ENCODE measurements at regions not wholly inside any gene's neighbourhood (a gene's known extent, or its start where the extent isn't known, plus 50 kb on each side); places are given as distances from the start of the nearest gene placed in this dataset.
"Not testable (repeated sequence)": the region's sequence is repeated elsewhere in the genome, so short reads cannot be mapped to it uniquely, and the experiment has no call there.

DNA sequence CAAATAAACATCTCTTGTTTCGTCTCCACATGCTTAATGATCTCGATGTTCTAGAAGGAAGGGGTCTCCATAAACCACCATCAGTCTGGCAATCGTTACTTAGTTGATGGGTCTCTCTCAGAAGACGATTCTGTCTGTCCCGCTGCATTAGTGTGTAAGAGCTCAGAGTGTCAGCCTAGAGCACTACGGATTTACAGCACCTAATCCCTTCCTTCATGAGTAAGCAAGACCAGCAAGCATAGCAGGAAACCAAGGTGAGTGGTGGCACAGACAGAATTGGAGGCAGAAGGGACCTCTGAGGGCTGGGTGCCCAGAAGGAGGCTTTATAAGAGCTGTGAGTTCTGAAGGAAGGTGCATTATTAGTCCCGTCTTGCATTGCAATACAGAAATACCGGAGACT is 440.1 kb downstream of the RBFOX1 start:
- no peak for TF ChIP-seq CTCF (IDR thresholded peaks at IDR 0.05; ENCODE audit: low read depth, low read length)
- no peak for DNase-seq (ENCODE audit: low read depth in 2 of 2)
- no peak overlapping the region for H3K4me3 ChIP-seq (replicated peaks in 1 of 2; ENCODE audit: low read depth in 2 of 2, low read length in 2 of 2)

DNA sequence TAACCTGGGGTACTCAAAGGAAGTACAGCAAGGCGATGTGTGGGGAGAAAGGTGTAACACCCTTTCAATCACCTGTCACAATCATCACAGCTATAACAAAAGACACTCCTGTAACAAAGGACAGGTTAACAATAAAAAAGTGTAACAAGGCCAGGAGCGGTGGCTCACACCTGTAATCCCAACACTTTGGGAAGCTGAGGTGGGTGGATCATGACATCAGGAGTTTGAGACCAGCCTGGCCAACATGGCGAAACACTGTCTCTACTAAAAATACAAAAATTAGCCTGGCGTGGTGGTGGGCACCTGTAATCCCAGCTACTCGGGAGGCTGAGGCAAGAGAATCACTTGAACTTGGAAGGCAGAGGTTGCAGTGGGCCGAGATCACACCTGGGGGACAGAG is 436.4 kb downstream of the RBFOX1 start:
- not testable (repeated sequence) for DNase-seq (ENCODE audit: low read depth in 2 of 2); H3K4me3 ChIP-seq (replicated peaks in 1 of 2; ENCODE audit: low read depth in 2 of 2, low read length in 2 of 2)

GRCh38 chr16:7765079-7765550 is 432.5 kb downstream of the RBFOX1 start:
- no peak overlapping the region for H3K4me3 ChIP-seq (replicated peaks in 1 of 2; ENCODE audit: low read depth in 2 of 2, low read length in 2 of 2)
- no peak for TF ChIP-seq CTCF (IDR thresholded peaks at IDR 0.05; ENCODE audit: low read depth, low read length)
- DNase-seq (ENCODE audit: low read depth in 2 of 2), result no peak

GRCh38 chr16:7763111-7763510 is 430.5 kb downstream of the RBFOX1 start:
- no peak overlapping the region for H3K4me3 ChIP-seq (replicated peaks in 1 of 2; ENCODE audit: low read depth in 2 of 2, low read length in 2 of 2)
- no peak for TF ChIP-seq CTCF (IDR thresholded peaks at IDR 0.05; ENCODE audit: low read depth, low read length)
- no peak for DNase-seq (ENCODE audit: low read depth in 2 of 2)
